ENCODE measurements at regions not wholly inside any gene's neighbourhood (a gene's known extent, or its start where the extent isn't known, plus 50 kb on each side); places are given as distances from the start of the nearest gene placed in this dataset.

DNA sequence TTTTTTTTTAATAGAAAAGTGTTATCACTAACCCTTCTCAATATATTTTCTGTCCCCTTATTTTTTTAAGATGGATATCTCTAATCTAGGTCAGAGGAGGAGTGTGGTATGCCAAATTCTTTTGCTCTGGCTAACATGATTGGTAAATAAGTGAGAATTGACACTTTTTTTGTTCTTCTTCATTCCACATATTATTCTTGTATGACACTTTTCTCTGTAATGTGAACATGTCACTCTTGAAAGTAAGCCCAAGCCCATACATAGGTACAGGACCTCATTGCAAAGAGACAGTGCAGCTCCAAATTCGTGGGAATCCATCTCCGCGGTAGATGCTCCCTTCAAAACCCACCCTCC is 142.5 kb upstream of the TCF21 start:
- TF ChIP-seq CTCF (IDR thresholded peaks at IDR 0.05) (no peak), POLR2A (IDR thresholded peaks at IDR 0.05) (no peak)

Data from adrenal gland (tissue), 5 donors.